GM12878 (cell line): ENCODE measurements at regions not wholly inside any gene's neighbourhood (a gene's known extent, or its start where the extent isn't known, plus 50 kb on each side); places are given as distances from the start of the nearest gene placed in this dataset.

Experiments used
- ATAC-seq: fragments of 200-7000 bp; cut with Tn5 transposase; 3 replicates; pipeline ENCODE4 v1.9.1; 2020; ENCODE audit warnings: mild to moderate bottlenecking, moderate library complexity
- BruUV-seq: library from RNA; stranded (reverse); fragments of 400-500 nt; replicated peaks from 2 replicates; lab custom pipeline; 2021; lab: Mats Ljungman, UMichigan
- CTCF ChIA-PET: fragments of 300-600 bp; sonication (Branson Sonifier 250); formaldehyde crosslinking; extraction: SDS; loops from one replicate; lab custom pipeline; 2021; ENCODE audit warnings: inconsistent platforms; lab: Yijun Ruan, JAX
- POLR2A ChIA-PET: fragments of 350-600 bp; formaldehyde crosslinking; extraction: SDS; loops from one replicate; lab custom pipeline; 2021; ENCODE audit warnings: inconsistent platforms; lab: Charles Lee
- RAD21 ChIA-PET: fragments of 300-600 bp; sonication (Branson Sonifier 250); formaldehyde crosslinking; loops from one replicate; lab custom pipeline; 2023; ENCODE audit warnings: antibody characterized with exemption; ENCODE audit not compliant: unreplicated experiment; lab: Charles Lee
- SMC1A ChIA-PET: fragments of 300-600 bp; sonication (Branson Sonifier 250); formaldehyde crosslinking; loops from one replicate; lab custom pipeline; 2023; ENCODE audit not compliant: unreplicated experiment, uncharacterized antibody; lab: Charles Lee
- DNase-seq: peaks from one replicate; pipeline ENCODE4 v3.0.0-alpha.2; 2011; ENCODE audit warnings: low read depth, low spot score
- FAIRE-seq: peaks from 3 replicates; lab custom pipeline; 2011; peaks lifted over from hg19 to GRCh38; lab: Jason Lieb, UNC
- H2AFZ ChIP-seq: 2 replicates; pipeline ENCODE4 v1.6.0; 2011; ENCODE audit warnings: low read depth, low read length, control low read depth; ENCODE audit not compliant: control insufficient read depth
- H3K27ac ChIP-seq: 2 replicates; pipeline ENCODE4 v1.5.1; 2011; ENCODE audit warnings: control low read depth; ENCODE audit not compliant: control insufficient read depth, insufficient read depth
- H3K27me3 ChIP-seq, 2 experiments: replicated peaks in 1 of 2; 2 replicates each; pipeline versions ENCODE4 v1.6.0 to v1.6.1; 2011; ENCODE audit warnings: low read length in 1 of 2; ENCODE audit not compliant: control insufficient read depth in 2 of 2, insufficient read depth in 2 of 2
- H3K36me3 ChIP-seq, 2 experiments: 2 replicates each; pipeline ENCODE4 v1.5.1; 2011; ENCODE audit warnings: low read length in 1 of 2; ENCODE audit not compliant: control insufficient read depth in 2 of 2, insufficient read depth in 2 of 2
- H3K4me1 ChIP-seq: 2 replicates; pipeline ENCODE4 v1.6.1; 2011; ENCODE audit warnings: mild to moderate bottlenecking, low read length, moderate library complexity, mixed read lengths; ENCODE audit not compliant: control insufficient read depth, insufficient read depth
- H3K4me2 ChIP-seq: 2 replicates; pipeline ENCODE4 v1.6.0; 2011; ENCODE audit warnings: control low read depth; ENCODE audit not compliant: control insufficient read depth, insufficient read depth
- H3K4me3 ChIP-seq: fragments of 200-600 bp; sonication (generic); 2 replicates; pipeline ENCODE4 v1.5.1; 2016
- H3K79me2 ChIP-seq: 2 replicates; pipeline ENCODE4 v1.6.0; 2011; ENCODE audit warnings: low read length; ENCODE audit not compliant: control insufficient read depth, insufficient read depth
- H3K9ac ChIP-seq: 2 replicates; pipeline ENCODE4 v1.8.0; 2011; ENCODE audit warnings: low read length, control low read depth, mixed read lengths; ENCODE audit not compliant: control insufficient read depth, insufficient read depth
- H3K9me3 ChIP-seq: replicated peaks from 3 replicates; pipeline ENCODE4 v1.5.1; 2011; ENCODE audit warnings: mild to moderate bottlenecking, low read length; ENCODE audit not compliant: control insufficient read depth, insufficient read depth
- H4K20me1 ChIP-seq: 2 replicates; pipeline ENCODE4 v1.6.0; 2011; ENCODE audit not compliant: control insufficient read depth, insufficient read depth
- BACH1 ChIP-seq: fragments of 450-650 bp; IDR thresholded peaks from 2 replicates; pipeline ENCODE4 v1.6.1; 2017; ENCODE audit warnings: mild to moderate bottlenecking, borderline replicate concordance
- GABPA ChIP-seq: IDR thresholded peaks from 2 replicates; pipeline ENCODE4 v1.6.1; 2014; ENCODE audit warnings: antibody characterized with exemption, low read depth, mild to moderate bottlenecking, inconsistent platforms
- HDAC6 ChIP-seq: fragments of 200-600 bp; sonication (generic); IDR thresholded peaks from one replicate; pipeline ENCODE4 v1.8.0; 2017; ENCODE audit warnings: antibody characterized with exemption; ENCODE audit not compliant: unreplicated experiment
- NRF1 ChIP-seq: conservative IDR thresholded peaks from 2 replicates; pipeline ENCODE4 v1.6.1; 2011; ENCODE audit warnings: mild to moderate bottlenecking, low read depth, low read length, improper control_type of control experiment
- PKNOX1 ChIP-seq: fragments of 450-650 bp; IDR thresholded peaks from 2 replicates; pipeline ENCODE4 v1.6.1; 2016; ENCODE audit warnings: mild to moderate bottlenecking
- POLR2AphosphoS2 ChIP-seq: IDR thresholded peaks from 2 replicates; pipeline ENCODE4 v1.6.1; 2011; ENCODE audit warnings: low read depth, mild to moderate bottlenecking, low read length, improper control_type of control experiment, moderate library complexity
- RCOR1 ChIP-seq: conservative IDR thresholded peaks from 2 replicates; pipeline ENCODE4 v1.6.1; 2012; ENCODE audit warnings: low read depth, low read length, improper control_type of control experiment
- RELA ChIP-seq: fragments of 450-650 bp; IDR thresholded peaks from 2 replicates; pipeline ENCODE4 v1.8.0; 2014; ENCODE audit warnings: borderline replicate concordance; ENCODE audit not compliant: partially characterized antibody
- SPI1 ChIP-seq: IDR thresholded peaks from 2 replicates; pipeline ENCODE4 v1.6.1; 2011; ENCODE audit warnings: low read depth, mild to moderate bottlenecking, low read length, moderate library complexity, borderline replicate concordance; ENCODE audit not compliant: insufficient read depth
- TARDBP ChIP-seq: IDR thresholded peaks from 2 replicates; pipeline ENCODE4 v1.6.1; 2016; ENCODE audit warnings: borderline replicate concordance
- TBL1XR1 ChIP-seq: IDR thresholded peaks from 2 replicates; pipeline ENCODE4 v1.6.1; 2012; ENCODE audit warnings: low read depth, low read length, improper control_type of control experiment
- ZNF274 ChIP-seq: IDR thresholded peaks from one replicate; pipeline ENCODE4 v1.8.0; 2011; ENCODE audit not compliant: insufficient read length, insufficient read depth
- ZNF592 ChIP-seq: fragments of 450-650 bp; IDR thresholded peaks from 2 replicates; pipeline ENCODE4 v1.6.1; 2017; ENCODE audit warnings: mild to moderate bottlenecking, moderate library complexity
- WGBS: methylation state at CpG from one replicate; pipeline ENCODE4 v1.1.6; 2016; ENCODE audit warnings: low lambda C conversion rate; ENCODE audit not compliant: insufficient replicate concordance, insufficient coverage; ENCODE audit errors: missing lambda C conversion rate; 5-methylcytosine and 5-hydroxymethylcytosine counted together
- in situ Hi-C: fragments of 300-500 bp; cut with MboI; formaldehyde crosslinking; loops from 9 replicates; pipeline ENCODE4 v1.14.3; 2018; ENCODE audit warnings: mixed read lengths
- intact Hi-C: fragments of 100-400 bp; cut with micrococcal nuclease; formaldehyde crosslinking; loops from one replicate; pipeline ENCODE4 v1.14.2; 2022; ENCODE audit not compliant: unreplicated experiment

DNA sequence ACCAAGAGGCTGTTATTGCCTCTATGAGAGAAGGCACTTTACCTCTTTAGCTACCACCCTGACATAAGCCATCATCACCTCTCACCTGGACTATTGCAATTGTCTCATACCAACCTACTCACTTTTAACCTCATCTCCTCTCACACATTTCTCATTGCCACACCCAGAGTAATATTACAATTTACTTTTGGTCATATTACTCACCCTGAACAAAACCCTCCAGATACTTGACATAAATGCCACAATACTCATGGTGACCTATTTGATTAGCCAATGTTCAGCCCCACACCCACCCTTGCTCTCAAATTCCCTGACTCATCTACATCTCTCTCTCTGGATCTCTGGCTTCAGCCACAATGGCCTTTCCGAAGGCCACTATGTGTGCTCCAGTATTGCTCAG, 90.9 kb upstream of the CDH7 start:
- no peak for DNase-seq
- H3K9ac ChIP-seq = no peak overlapping the region
- ChIA-PET CTCF (no interaction called here), POLR2A (no interaction called here), RAD21 (no interaction called here), SMC1A (no interaction called here)
- FAIRE-seq = no peak
- no peaks in the 10 kb centered on the region for H3K9me3 ChIP-seq
- H3K27me3 ChIP-seq = no peaks in the 10 kb centered on the region
- H3K4me1 ChIP-seq = no peaks in the 10 kb centered on the region
- no peak for ATAC-seq
- H3K27ac ChIP-seq = no peak overlapping the region
- H3K4me2 ChIP-seq = no peak overlapping the region
- intact Hi-C loops = no loop called here
- H3K79me2 ChIP-seq = no peaks in the 10 kb centered on the region
- no TSS peak for BruUV-seq
- 25% methylated on average over 1 of the region's 1 CpG for WGBS
- no peak overlapping the region for H2AFZ ChIP-seq
- in situ Hi-C loops = no loop called here
- H3K4me3 ChIP-seq = no peak overlapping the region
- H3K36me3 ChIP-seq = no peaks in the 10 kb centered on the region
- H4K20me1 ChIP-seq = no peaks in the 10 kb centered on the region; the same call in 1 of the 2 replicates
- TF ChIP-seq TARDBP (no peak), SPI1 (no peak), ZNF592 (no peak), RELA (no peak), BACH1 (no peak), TBL1XR1 (no peak), HDAC6 (no peak), RCOR1 (no peak), PKNOX1 (no peak), POLR2AphosphoS2 (no peak), ZNF274 (no peak), NRF1 (no peak), GABPA (no peak)
